Astrocyte (in vitro differentiated cells and primary cell): ENCODE measurements at regions not wholly inside any gene's neighbourhood (a gene's known extent, or its start where the extent isn't known, plus 50 kb on each side); places are given as distances from the start of the nearest gene placed in this dataset.

Source experiments
- DNase-seq: peaks from one replicate; pipeline ENCODE4 v3.0.0-alpha.2; 2010; ENCODE audit warnings: low read depth
- FAIRE-seq: peaks from 2 replicates; lab custom pipeline; 2011; peaks lifted over from hg19 to GRCh38; lab: Jason Lieb, UNC
- H2AFZ ChIP-seq: 2 replicates; pipeline ENCODE4 v1.6.0; 2012; ENCODE audit warnings: low read depth, low read length, inconsistent platforms
- H3K27ac ChIP-seq: 2 replicates; pipeline ENCODE4 v1.5.1; 2011; ENCODE audit warnings: low read depth, low read length, inconsistent platforms
- H3K27me3 ChIP-seq: 2 replicates; pipeline ENCODE4 v1.6.0; 2011; ENCODE audit warnings: low read length, inconsistent platforms; ENCODE audit not compliant: insufficient read depth
- H3K36me3 ChIP-seq: 2 replicates; pipeline ENCODE4 v1.5.1; 2011; ENCODE audit warnings: low read length, inconsistent platforms; ENCODE audit not compliant: insufficient read depth
- H3K4me1 ChIP-seq: 2 replicates; pipeline ENCODE4 v1.5.1; 2011; ENCODE audit warnings: low read length, inconsistent platforms; ENCODE audit not compliant: insufficient read depth
- H3K4me2 ChIP-seq: 2 replicates; pipeline ENCODE4 v1.6.0; 2012; ENCODE audit warnings: low read length, inconsistent platforms
- H3K4me3 ChIP-seq: 2 replicates; pipeline ENCODE4 v1.5.1; 2011; ENCODE audit warnings: low read depth, mild to moderate bottlenecking, low read length, inconsistent platforms; ENCODE audit not compliant: insufficient read depth
- H3K79me2 ChIP-seq: 2 replicates; pipeline ENCODE4 v1.6.0; 2012; ENCODE audit warnings: mild to moderate bottlenecking, low read length, inconsistent platforms; ENCODE audit not compliant: insufficient read depth
- H3K9ac ChIP-seq: 2 replicates; pipeline ENCODE4 v1.6.0; 2012; ENCODE audit warnings: mild to moderate bottlenecking, low read length, inconsistent platforms
- H3K9me3 ChIP-seq: 2 replicates; pipeline ENCODE4 v1.5.1; 2012; ENCODE audit warnings: low read depth, mild to moderate bottlenecking, low read length, inconsistent platforms; ENCODE audit not compliant: insufficient read depth
- H4K20me1 ChIP-seq: 2 replicates; pipeline ENCODE4 v1.6.0; 2012; ENCODE audit warnings: low read length, inconsistent platforms; ENCODE audit not compliant: insufficient read depth
- H3K27ac Mint-ChIP-seq: one replicate; pipeline ENCODE4 v1.8.0; 2021; ENCODE audit warnings: mild to moderate bottlenecking, mixed read lengths; ENCODE audit not compliant: unreplicated experiment
- H3K27me3 Mint-ChIP-seq: one replicate; pipeline ENCODE4 v1.8.0; 2021; ENCODE audit warnings: low read depth, mixed read lengths; ENCODE audit not compliant: unreplicated experiment
- H3K36me3 Mint-ChIP-seq: one replicate; pipeline ENCODE4 v1.8.0; 2021; ENCODE audit warnings: low read depth, mixed read lengths; ENCODE audit not compliant: unreplicated experiment
- H3K4me1 Mint-ChIP-seq: one replicate; pipeline ENCODE4 v1.8.0; 2021; ENCODE audit warnings: low read depth, mixed read lengths; ENCODE audit not compliant: unreplicated experiment
- H3K4me3 Mint-ChIP-seq: one replicate; pipeline ENCODE4 v1.8.0; 2021; ENCODE audit warnings: mild to moderate bottlenecking, moderate library complexity, mixed read lengths; ENCODE audit not compliant: unreplicated experiment
- H3K9me3 Mint-ChIP-seq: one replicate; pipeline ENCODE4 v1.8.0; 2021; ENCODE audit warnings: mild to moderate bottlenecking, mixed read lengths; ENCODE audit not compliant: unreplicated experiment
- EZH2 ChIP-seq: IDR thresholded peaks from 2 replicates; pipeline ENCODE4 v1.6.1; 2012; ENCODE audit warnings: mild to moderate bottlenecking, low read length, inconsistent platforms; ENCODE audit not compliant: insufficient read depth
- TF ChIP-seq, protein P1 (sequence below): IDR thresholded peaks from 2 replicates; pipeline ENCODE4 v1.5.1; 2011; ENCODE audit warnings: low read depth, mild to moderate bottlenecking, inconsistent platforms, low read length, moderate library complexity; ENCODE audit not compliant: insufficient read depth

DNA sequence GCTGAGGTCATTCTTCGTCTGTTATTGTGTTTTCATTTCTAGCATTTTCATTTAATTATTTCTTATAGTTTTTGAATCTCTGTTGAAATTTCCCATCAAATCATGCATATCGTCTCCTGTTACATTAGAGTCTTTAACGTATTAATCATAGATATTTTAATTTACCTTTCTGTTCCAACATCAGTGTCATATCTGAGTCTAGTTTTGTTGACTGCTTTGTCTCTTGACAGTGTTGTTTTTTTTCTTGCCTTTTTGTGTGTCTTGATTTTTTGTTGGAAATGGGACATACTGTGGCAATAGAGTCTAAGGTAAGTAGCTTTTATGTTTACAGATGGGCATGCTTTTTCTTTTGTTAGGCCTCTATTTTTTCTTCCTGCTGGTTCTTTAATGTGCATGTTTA is 286.8 kb upstream of the THRB start:
- Histone ChIP-seq H3K79me2 (no peaks in the 10 kb centered on the region), H3K4me3 (no peak overlapping the region), H3K4me1 (no peaks in the 10 kb centered on the region), H3K9ac (no peak overlapping the region), H2AFZ (no peak overlapping the region), H3K27me3 (no peaks in the 10 kb centered on the region), H3K4me2 (no peak overlapping the region), H3K9me3 (peaks cover 3% of the 10 kb centered on the region), H4K20me1 (no peaks in the 10 kb centered on the region), H3K27ac (no peak overlapping the region), H3K36me3 (no peaks in the 10 kb centered on the region)
- Mint-ChIP-seq H3K27ac (no peak overlapping the region), H3K36me3 (no peaks in the 10 kb centered on the region), H3K27me3 (no peaks in the 10 kb centered on the region), H3K9me3 (peaks cover 10% of the 10 kb centered on the region), H3K4me3 (no peak overlapping the region), H3K4me1 (no peaks in the 10 kb centered on the region)
- TF ChIP-seq, protein P1, sequence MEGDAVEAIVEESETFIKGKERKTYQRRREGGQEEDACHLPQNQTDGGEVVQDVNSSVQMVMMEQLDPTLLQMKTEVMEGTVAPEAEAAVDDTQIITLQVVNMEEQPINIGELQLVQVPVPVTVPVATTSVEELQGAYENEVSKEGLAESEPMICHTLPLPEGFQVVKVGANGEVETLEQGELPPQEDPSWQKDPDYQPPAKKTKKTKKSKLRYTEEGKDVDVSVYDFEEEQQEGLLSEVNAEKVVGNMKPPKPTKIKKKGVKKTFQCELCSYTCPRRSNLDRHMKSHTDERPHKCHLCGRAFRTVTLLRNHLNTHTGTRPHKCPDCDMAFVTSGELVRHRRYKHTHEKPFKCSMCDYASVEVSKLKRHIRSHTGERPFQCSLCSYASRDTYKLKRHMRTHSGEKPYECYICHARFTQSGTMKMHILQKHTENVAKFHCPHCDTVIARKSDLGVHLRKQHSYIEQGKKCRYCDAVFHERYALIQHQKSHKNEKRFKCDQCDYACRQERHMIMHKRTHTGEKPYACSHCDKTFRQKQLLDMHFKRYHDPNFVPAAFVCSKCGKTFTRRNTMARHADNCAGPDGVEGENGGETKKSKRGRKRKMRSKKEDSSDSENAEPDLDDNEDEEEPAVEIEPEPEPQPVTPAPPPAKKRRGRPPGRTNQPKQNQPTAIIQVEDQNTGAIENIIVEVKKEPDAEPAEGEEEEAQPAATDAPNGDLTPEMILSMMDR = no peak
- no peak for TF ChIP-seq EZH2
- no peak for FAIRE-seq
- DNase-seq = no peak

- DNase-seq (no peak), FAIRE-seq (no peak)
- TF ChIP-seq, protein P1 = no peak
- no peak for TF ChIP-seq EZH2
- Mint-ChIP-seq H3K9me3 (no peaks in the 10 kb centered on the region), H3K36me3 (no peaks in the 10 kb centered on the region), H3K27me3 (peaks cover 4% of the 10 kb centered on the region), H3K27ac (no peak overlapping the region), H3K4me1 (no peaks in the 10 kb centered on the region), H3K4me3 (no peak overlapping the region)
- H2AFZ ChIP-seq = no peak overlapping the region
- H3K27me3 ChIP-seq = no peaks in the 10 kb centered on the region
- H3K4me1 ChIP-seq = no peaks in the 10 kb centered on the region
- no peak overlapping the region for H3K4me2 ChIP-seq
- H4K20me1 ChIP-seq = no peaks in the 10 kb centered on the region
- no peak overlapping the region for H3K9ac ChIP-seq
- H3K4me3 ChIP-seq = no peak overlapping the region
- no peaks in the 10 kb centered on the region for H3K9me3 ChIP-seq
- H3K79me2 ChIP-seq = no peaks in the 10 kb centered on the region
- H3K36me3 ChIP-seq = no peaks in the 10 kb centered on the region
- no peak overlapping the region for H3K27ac ChIP-seq
Observed at GRCh38 chr3:24793896-24794295, 299.2 kb upstream of the THRB start.

- no peaks in the 10 kb centered on the region for H3K27me3 ChIP-seq
- H3K4me1 ChIP-seq = no peaks in the 10 kb centered on the region
- no peak overlapping the region for H3K4me3 ChIP-seq
- no peak overlapping the region for H3K27ac ChIP-seq
- Mint-ChIP-seq H3K9me3 (no peaks in the 10 kb centered on the region), H3K4me1 (no peaks in the 10 kb centered on the region), H3K27ac (no peak overlapping the region), H3K4me3 (no peak overlapping the region), H3K27me3 (peaks cover 4% of the 10 kb centered on the region), H3K36me3 (no peaks in the 10 kb centered on the region)
- no peaks in the 10 kb centered on the region for H4K20me1 ChIP-seq
- H3K36me3 ChIP-seq = no peaks in the 10 kb centered on the region
- H2AFZ ChIP-seq = no peak overlapping the region
- H3K79me2 ChIP-seq = no peaks in the 10 kb centered on the region
- TF ChIP-seq, protein P1 = no peak
- no peak for TF ChIP-seq EZH2
- no peak for FAIRE-seq
- DNase-seq = no peak
- H3K9me3 ChIP-seq = no peaks in the 10 kb centered on the region
- no peak overlapping the region for H3K4me2 ChIP-seq
- no peak overlapping the region for H3K9ac ChIP-seq
Observed at GRCh38 chr3:24802614-24803013, 308.0 kb upstream of the THRB start.
